H4 (cell line): ENCODE measurements at regions not wholly inside any gene's neighbourhood (a gene's known extent, or its start where the extent isn't known, plus 50 kb on each side); places are given as distances from the start of the nearest gene placed in this dataset.

Experiments used
- DNase-seq: peaks from one replicate; pipeline ENCODE4 v3.0.0-alpha.2; 2015; ENCODE audit warnings: low spot score

DNA sequence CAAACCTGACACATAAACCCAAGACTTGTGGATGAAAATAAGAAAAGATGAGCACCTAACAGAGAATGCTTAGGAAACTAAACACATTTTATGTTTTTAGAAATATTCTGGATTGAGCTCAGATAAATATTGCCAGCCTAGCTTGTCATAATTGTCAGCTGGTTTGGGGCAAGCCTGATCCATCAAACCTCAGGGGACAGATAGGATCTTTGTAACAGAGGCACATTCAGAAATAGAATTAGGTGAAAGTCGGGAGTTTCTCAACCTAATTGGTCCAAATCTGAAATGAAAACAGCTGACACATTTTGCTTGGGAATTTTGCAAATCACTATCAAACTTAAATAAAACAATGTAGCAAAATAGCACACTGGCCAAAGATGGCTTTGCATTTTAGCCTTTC is 503.7 kb downstream of the ANXA1 start:
- no peak for DNase-seq

GRCh38 chr9:73655831-73656230 is 504.2 kb downstream of the ANXA1 start:
- DNase-seq, result no peak

- no peak for DNase-seq
Measured at GRCh38 chr9:73665253-73665652, 513.6 kb downstream of the ANXA1 start.

DNA sequence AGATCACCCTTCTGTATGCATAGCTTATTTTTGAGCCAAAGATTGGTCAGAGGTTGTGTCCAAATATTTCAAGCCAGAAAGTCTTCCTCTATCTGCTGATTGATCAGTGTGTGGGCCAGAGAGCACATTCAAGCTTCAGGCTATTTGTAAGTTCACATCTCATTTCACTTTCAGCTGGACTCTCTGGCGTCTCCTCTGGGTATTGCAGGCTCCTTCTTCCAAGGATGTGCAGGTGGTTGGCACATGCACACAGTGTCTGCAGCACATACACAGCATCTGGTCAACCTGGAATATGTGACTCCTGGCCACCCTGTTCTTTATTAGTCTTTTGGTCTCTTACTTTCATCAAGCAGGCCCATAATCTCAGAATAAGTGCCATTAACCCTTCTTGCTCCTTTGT is 516.1 kb downstream of the ANXA1 start:
- DNase-seq, result no peak

DNA sequence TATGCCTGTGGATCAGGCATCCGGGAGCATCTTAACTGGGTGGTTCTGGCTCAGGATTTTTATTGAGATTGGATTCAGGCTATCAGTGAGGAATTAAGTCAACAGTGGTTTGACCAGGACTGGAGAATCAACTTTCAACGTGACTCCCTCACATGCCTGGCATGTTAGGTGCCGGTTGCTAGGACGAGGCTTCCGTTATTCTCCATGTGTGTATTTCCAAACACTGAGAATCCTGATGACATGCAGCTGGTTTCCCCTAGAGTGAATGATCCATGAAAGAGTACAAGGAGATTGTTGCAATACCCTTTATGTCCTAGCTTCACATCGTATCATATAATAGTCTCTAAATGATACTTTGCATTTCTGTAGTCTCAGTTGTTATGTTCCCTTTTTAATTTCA is 529.2 kb downstream of the ANXA1 start:
- DNase-seq, result no peak

DNA sequence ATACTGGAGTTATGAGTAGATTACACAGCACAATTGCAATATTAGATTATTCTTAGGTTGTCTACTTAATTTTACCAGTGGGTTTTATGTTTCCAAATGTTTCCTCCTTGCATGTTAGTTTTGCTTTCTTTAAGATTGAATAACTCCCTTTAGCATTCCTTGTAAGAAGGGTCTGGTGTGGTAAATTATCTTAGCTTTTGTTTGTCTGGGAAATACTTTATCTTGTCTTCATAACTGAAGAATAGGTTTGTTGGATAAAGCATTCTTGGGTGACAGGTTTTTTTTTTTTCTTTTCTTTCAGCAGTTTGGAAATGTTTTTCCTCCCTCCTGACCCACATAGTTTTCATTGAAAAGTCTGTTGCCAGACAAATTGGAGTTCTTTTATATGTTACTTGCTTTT is 531.1 kb downstream of the ANXA1 start:
- no peak for DNase-seq

- DNase-seq, result peak; percentile 70
Measured at GRCh38 chr9:73683862-73684591, 532.4 kb downstream of the ANXA1 start.

DNA sequence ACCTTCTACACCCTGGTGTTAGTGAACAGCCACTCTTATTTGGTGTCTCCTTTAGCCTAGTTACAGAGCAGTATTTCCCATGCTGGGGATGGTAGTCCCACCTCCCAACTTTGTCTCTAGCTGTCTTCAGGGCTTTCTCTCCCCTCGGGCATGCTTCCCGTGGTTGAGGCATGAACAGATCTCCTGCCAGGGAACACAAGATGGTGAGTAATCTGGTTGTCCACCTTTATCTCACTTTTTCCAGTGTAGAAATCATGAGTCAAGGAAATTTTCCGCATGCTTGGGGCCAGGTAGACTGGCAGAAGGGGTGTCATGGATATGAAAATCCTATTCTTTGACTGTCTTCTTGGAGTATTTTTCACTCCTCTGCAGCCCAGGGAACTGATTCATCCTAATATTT is 532.9 kb downstream of the ANXA1 start:
- DNase-seq, result peak; percentile 23

GRCh38 chr9:73685786-73686185 is 534.1 kb downstream of the ANXA1 start:
- DNase-seq, result no peak

GRCh38 chr9:73689051-73689870 is 537.6 kb downstream of the ANXA1 start:
- no peak for DNase-seq

DNA sequence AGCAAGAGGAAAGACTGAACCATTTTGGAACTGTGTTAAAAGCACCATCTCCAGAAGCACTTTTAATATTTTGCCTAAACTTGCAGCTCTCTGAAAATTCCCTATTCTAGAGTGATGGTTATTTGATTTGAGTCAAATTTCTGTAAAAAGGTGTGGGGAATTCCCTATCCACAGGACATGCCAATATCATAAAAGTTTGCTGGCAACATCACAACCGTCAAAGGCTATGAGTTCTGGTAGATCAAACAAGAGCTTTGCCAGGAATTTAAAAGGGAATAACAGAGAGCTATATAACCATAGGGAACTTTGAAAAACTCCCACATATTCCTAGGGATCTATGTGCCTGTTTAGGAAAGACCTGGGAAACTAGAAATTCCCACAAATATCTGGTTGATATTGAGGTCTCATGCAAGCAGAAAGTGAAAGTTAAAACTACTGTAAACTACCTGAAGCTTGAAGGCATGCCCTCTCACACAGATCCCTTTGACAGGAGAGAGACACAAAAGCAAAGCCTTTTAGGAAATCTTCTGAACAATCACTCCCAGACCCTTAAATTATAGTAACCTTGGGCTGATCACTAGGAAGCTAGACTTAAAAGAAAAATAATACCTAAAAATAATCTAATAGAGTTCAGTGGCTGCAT is 549.9 kb downstream of the ANXA1 start:
- DNase-seq, result no peak

DNA sequence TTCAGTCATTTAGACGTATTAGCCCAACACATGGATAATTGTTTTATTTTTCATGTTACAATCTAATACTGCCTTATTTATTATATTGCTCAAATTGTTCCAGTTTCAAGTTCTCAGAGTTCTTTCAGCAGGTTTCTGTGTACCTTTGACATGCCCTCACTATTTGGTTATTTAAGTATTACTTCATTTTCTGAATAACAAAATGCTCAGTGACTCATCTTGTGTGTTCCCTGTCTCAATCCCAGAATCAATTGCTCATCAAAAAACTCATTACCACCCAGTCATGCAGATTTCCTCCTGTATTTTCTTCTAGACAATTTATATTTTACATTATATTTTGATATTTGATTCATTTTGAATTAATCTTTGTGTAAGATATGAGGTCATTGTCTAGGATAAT is 562.6 kb downstream of the ANXA1 start:
- peak; percentile 4 for DNase-seq

- DNase-seq, result no peak
Measured at GRCh38 chr9:73715591-73715990, 563.9 kb downstream of the ANXA1 start.

GRCh38 chr9:73719660-73720059 is 568.0 kb downstream of the ANXA1 start:
- no peak for DNase-seq

DNA sequence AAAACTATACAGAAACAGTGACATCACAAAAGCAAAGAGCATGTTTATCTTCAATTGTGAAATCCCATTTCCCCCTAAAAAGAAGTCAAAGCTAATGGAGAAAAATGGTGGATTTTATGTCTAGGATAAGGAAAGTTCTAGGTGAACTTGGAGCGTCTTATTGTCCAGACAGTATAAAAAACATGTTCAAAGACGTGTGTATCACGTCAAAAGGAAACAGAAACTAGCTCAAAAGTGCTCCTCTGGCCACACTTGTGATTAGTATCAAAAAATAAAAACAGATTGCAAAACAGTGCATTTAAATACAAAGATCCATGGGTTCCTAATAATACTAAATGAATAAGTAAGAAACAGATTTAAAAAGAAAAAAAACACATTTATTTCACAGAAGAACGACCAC is 568.9 kb downstream of the ANXA1 start:
- DNase-seq, result no peak

DNA sequence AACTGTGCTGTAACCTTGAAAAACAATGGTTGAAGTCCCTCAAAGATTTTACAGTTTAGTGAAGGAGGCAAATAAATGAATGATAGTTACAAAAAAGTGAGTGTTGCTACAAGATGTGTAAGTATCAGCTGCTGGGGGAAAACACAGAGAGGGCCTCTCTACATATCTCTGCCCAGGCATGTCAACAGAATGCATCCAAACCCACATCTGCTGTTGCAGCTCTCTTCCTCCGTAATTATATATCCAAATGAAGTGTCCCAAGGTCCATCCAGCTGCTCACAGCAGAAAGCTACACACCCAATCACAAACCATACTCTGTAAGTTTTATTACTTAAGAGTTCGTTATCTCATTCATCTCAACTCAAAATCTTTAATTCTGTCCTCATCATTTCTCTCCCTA is 584.6 kb downstream of the ANXA1 start:
- no peak for DNase-seq

- DNase-seq, result no peak
Measured at GRCh38 chr9:73738741-73739530, 587.3 kb downstream of the ANXA1 start.

- DNase-seq, result no peak
Measured at GRCh38 chr9:73741316-73741715, 589.7 kb downstream of the ANXA1 start.

- no peak for DNase-seq
Measured at GRCh38 chr9:73742412-73742811, 590.7 kb downstream of the ANXA1 start.

DNA sequence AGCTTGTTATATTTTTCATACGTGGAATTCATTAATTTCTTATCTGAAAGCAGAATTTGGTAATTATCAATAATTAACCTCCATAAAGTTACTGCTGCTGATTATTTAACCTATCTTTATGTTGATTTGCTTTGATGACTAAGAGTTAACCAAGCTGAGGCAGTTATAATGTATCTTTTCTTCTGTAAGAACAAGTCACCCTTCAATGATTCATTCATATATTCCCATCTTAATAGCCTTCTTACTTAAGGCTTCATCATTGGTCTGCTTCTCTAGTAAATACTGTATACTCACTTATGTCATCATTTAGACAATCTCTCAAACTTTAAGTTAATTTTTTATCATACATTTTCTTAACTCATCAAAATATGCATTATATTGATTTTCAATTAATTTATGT is 592.2 kb downstream of the ANXA1 start:
- DNase-seq, result no peak

- DNase-seq, result no peak
Measured at GRCh38 chr9:73745598-73745997, 593.9 kb downstream of the ANXA1 start.

GRCh38 chr9:73753171-73753570 is 601.5 kb downstream of the ANXA1 start:
- DNase-seq, result no peak
